Neural progenitor cell (in vitro differentiated cells): ENCODE measurements at regions not wholly inside any gene's neighbourhood (a gene's known extent, or its start where the extent isn't known, plus 50 kb on each side); places are given as distances from the start of the nearest gene placed in this dataset.

ENCODE experiments used
- DNase-seq: peaks from one replicate; pipeline ENCODE4 v3.0.0-alpha.2; 2016; ENCODE audit warnings: low spot score
- H2AFZ ChIP-seq: fragments of 200-600 bp; sonication (generic); replicated peaks from 2 replicates; pipeline ENCODE4 v1.6.1; 2016; ENCODE audit warnings: antibody characterized with exemption
- H3F3A ChIP-seq: fragments of 200-600 bp; sonication (generic); 2 replicates; pipeline ENCODE4 v1.6.1; 2016; ENCODE audit warnings: antibody characterized with exemption, low read depth
- H3K27ac ChIP-seq: fragments of 200-600 bp; sonication (generic); 2 replicates; pipeline ENCODE4 v1.5.1; 2016; ENCODE audit warnings: mild to moderate bottlenecking
- H3K27me3 ChIP-seq: fragments of 200-600 bp; sonication (generic); 2 replicates; pipeline ENCODE4 v1.6.1; 2016; ENCODE audit warnings: mild to moderate bottlenecking, moderate library complexity
- H3K36me3 ChIP-seq: fragments of 200-600 bp; sonication (generic); 2 replicates; pipeline ENCODE4 v1.5.1; 2016
- H3K4me1 ChIP-seq: fragments of 200-600 bp; sonication (generic); 2 replicates; pipeline ENCODE4 v1.6.1; 2016; ENCODE audit warnings: mixed run types
- H3K4me2 ChIP-seq: fragments of 200-600 bp; sonication (generic); 2 replicates; pipeline ENCODE4 v1.6.1; 2016
- H3K4me3 ChIP-seq: fragments of 200-600 bp; sonication (generic); 2 replicates; pipeline ENCODE4 v1.5.1; 2016
- H3K79me2 ChIP-seq: fragments of 200-600 bp; sonication (generic); 2 replicates; pipeline ENCODE4 v1.6.1; 2016; ENCODE audit warnings: low read depth
- H3K9ac ChIP-seq: fragments of 200-600 bp; sonication (generic); 2 replicates; pipeline ENCODE4 v1.6.1; 2016
- H3K9me3 ChIP-seq: fragments of 200-600 bp; sonication (generic); 2 replicates; pipeline ENCODE4 v1.5.1; 2016; ENCODE audit warnings: low read depth
- H4K20me1 ChIP-seq: fragments of 200-600 bp; sonication (generic); 2 replicates; pipeline ENCODE4 v1.6.1; 2016; ENCODE audit warnings: low read depth
- H3K27ac Mint-ChIP-seq: 3 replicates; pipeline ENCODE4 v1.8.0; 2021; ENCODE audit warnings: mixed read lengths
- H3K27me3 Mint-ChIP-seq: 2 replicates; pipeline ENCODE4 v1.8.0; 2022; ENCODE audit warnings: low read depth, mild to moderate bottlenecking, inconsistent platforms, moderate library complexity, mixed read lengths; ENCODE audit not compliant: insufficient read depth
- H3K36me3 Mint-ChIP-seq: 3 replicates; pipeline ENCODE4 v1.8.0; 2021; ENCODE audit warnings: mixed read lengths
- H3K4me1 Mint-ChIP-seq: 3 replicates; pipeline ENCODE4 v1.8.0; 2021; ENCODE audit warnings: mixed read lengths
- H3K4me3 Mint-ChIP-seq: 3 replicates; pipeline ENCODE4 v1.8.0; 2021; ENCODE audit warnings: mild to moderate bottlenecking, moderate library complexity, mixed read lengths
- H3K9me3 Mint-ChIP-seq: 3 replicates; pipeline ENCODE4 v1.8.0; 2020; ENCODE audit warnings: mixed read lengths
- CTCF ChIP-seq: fragments of 200-600 bp; sonication (generic); IDR thresholded peaks from 2 replicates; pipeline ENCODE4 v1.5.1; 2017; ENCODE audit warnings: antibody characterized with exemption, mild to moderate bottlenecking
- EZH2 ChIP-seq: fragments of 200-600 bp; sonication (generic); IDR thresholded peaks from 2 replicates; pipeline ENCODE4 v1.6.1; 2017; ENCODE audit warnings: antibody characterized with exemption, mild to moderate bottlenecking, moderate library complexity
- EZH2phosphoT487 ChIP-seq: fragments of 200-600 bp; sonication (generic); IDR thresholded peaks from 2 replicates; pipeline ENCODE4 v1.6.1; 2017; ENCODE audit warnings: antibody characterized with exemption

GRCh38 chr11:105204636-105205035 lies 65.1 kb upstream of the CARD18 start:
- H3K36me3 ChIP-seq, result no peaks in the 10 kb centered on the region
- no peak overlapping the region for H3K4me3 Mint-ChIP-seq
- no peaks in the 10 kb centered on the region for H4K20me1 ChIP-seq
- H3F3A ChIP-seq, result no peaks in the 10 kb centered on the region
- DNase-seq, result no peak
- no peaks in the 10 kb centered on the region for H3K4me1 ChIP-seq
- no peaks in the 10 kb centered on the region for H3K9me3 Mint-ChIP-seq
- no peak overlapping the region for H3K27ac ChIP-seq
- H3K79me2 ChIP-seq, result no peaks in the 10 kb centered on the region
- no peaks in the 10 kb centered on the region for H3K27me3 ChIP-seq
- H3K4me2 ChIP-seq, result no peak overlapping the region
- TF ChIP-seq EZH2phosphoT487 (no peak), EZH2 (no peak), CTCF (no peak)
- no peak overlapping the region for H3K4me3 ChIP-seq
- no peaks in the 10 kb centered on the region for H3K4me1 Mint-ChIP-seq
- no peak overlapping the region for H3K27ac Mint-ChIP-seq
- H3K36me3 Mint-ChIP-seq, result no peaks in the 10 kb centered on the region
- H3K27me3 Mint-ChIP-seq, result no peaks in the 10 kb centered on the region
- no peak overlapping the region for H2AFZ ChIP-seq
- H3K9me3 ChIP-seq, result no peaks in the 10 kb centered on the region
- H3K9ac ChIP-seq, result no peak overlapping the region

- no peak for DNase-seq
- no peaks in the 10 kb centered on the region for H3K79me2 ChIP-seq
- no peak for TF ChIP-seq EZH2
- TF ChIP-seq EZH2phosphoT487, result no peak
- TF ChIP-seq CTCF, result no peak
- no peaks in the 10 kb centered on the region for H3K27me3 Mint-ChIP-seq
- no peaks in the 10 kb centered on the region for H3K9me3 Mint-ChIP-seq
- H3K27me3 ChIP-seq, result no peaks in the 10 kb centered on the region
- no peaks in the 10 kb centered on the region for H3F3A ChIP-seq
- no peaks in the 10 kb centered on the region for H4K20me1 ChIP-seq
- H3K27ac ChIP-seq, result no peak overlapping the region
- H3K36me3 ChIP-seq, result no peaks in the 10 kb centered on the region
- H3K9me3 ChIP-seq, result no peaks in the 10 kb centered on the region
- no peaks in the 10 kb centered on the region for H3K4me1 Mint-ChIP-seq
- H3K36me3 Mint-ChIP-seq, result no peaks in the 10 kb centered on the region
- H3K4me2 ChIP-seq, result no peak overlapping the region
- no peaks in the 10 kb centered on the region for H3K4me1 ChIP-seq
- H3K4me3 Mint-ChIP-seq, result no peak overlapping the region
- H3K4me3 ChIP-seq, result no peak overlapping the region
- no peak overlapping the region for H3K27ac Mint-ChIP-seq
- H2AFZ ChIP-seq, result no peak overlapping the region
- H3K9ac ChIP-seq, result no peak overlapping the region
Observed at GRCh38 chr11:105203569-105204240, 64.1 kb upstream of the CARD18 start.

- Histone ChIP-seq H3K79me2 (no peaks in the 10 kb centered on the region), H3K27me3 (no peaks in the 10 kb centered on the region), H3K9me3 (no peaks in the 10 kb centered on the region), H3F3A (no peaks in the 10 kb centered on the region), H3K4me2 (no peak overlapping the region), H2AFZ (no peak overlapping the region), H3K4me3 (no peak overlapping the region), H3K36me3 (no peaks in the 10 kb centered on the region), H3K9ac (no peak overlapping the region), H3K27ac (no peak overlapping the region), H3K4me1 (no peaks in the 10 kb centered on the region), H4K20me1 (no peaks in the 10 kb centered on the region)
- Mint-ChIP-seq H3K27me3 (no peaks in the 10 kb centered on the region), H3K4me3 (no peak overlapping the region), H3K9me3 (no peaks in the 10 kb centered on the region), H3K4me1 (no peaks in the 10 kb centered on the region), H3K36me3 (no peaks in the 10 kb centered on the region), H3K27ac (no peak overlapping the region)
- TF ChIP-seq EZH2 (no peak), CTCF (no peak), EZH2phosphoT487 (no peak)
- DNase-seq, result no peak
Observed at GRCh38 chr11:105202844-105203548, 63.4 kb upstream of the CARD18 start.
